ENCODE measurements at regions not wholly inside any gene's neighbourhood (a gene's known extent, or its start where the extent isn't known, plus 50 kb on each side); places are given as distances from the start of the nearest gene placed in this dataset.

DNA sequence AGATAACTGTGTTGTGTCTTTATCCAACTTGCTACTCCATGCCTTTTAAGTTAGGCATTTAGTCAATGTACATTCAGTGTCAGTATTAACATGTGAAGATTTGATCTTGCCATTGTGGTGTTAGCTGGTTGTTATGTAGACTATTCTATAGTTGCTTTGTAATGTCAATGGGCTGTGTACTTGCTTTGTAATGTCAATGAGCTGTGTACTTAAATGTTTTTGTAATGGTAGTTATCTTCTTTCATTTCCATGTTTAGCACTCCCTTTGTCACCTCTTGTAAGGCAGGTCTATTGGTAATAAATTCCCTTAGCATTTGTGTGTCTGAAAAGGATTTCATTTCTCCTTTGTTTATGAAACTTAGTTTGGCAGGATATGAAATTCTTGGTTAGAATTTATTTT lies 53.4 kb downstream of the MC4R start:
- Histone ChIP-seq H3K9ac (no peak overlapping the region), H4K20me1 (ENCODE audit: low read depth) (no peaks in the 10 kb centered on the region), H3K4me2 (no peak overlapping the region), H3F3A (ENCODE audit: low read depth) (no peaks in the 10 kb centered on the region), H3K9me3 (ENCODE audit: low read depth) (no peaks in the 10 kb centered on the region), H3K27ac (no peak overlapping the region), H3K36me3 (no peaks in the 10 kb centered on the region), H3K4me1 (no peaks in the 10 kb centered on the region), H3K4me3 (no peak overlapping the region), H3K79me2 (ENCODE audit: low read depth) (no peaks in the 10 kb centered on the region), H3K27me3 (no peaks in the 10 kb centered on the region), H2AFZ (replicated peaks) (no peak overlapping the region)
- Mint-ChIP-seq H3K4me3 (no peak overlapping the region), H3K27ac (no peak overlapping the region), H3K36me3 (no peaks in the 10 kb centered on the region), H3K4me1 (peaks cover 3% of the 10 kb centered on the region), H3K9me3 (no peaks in the 10 kb centered on the region), H3K27me3 (ENCODE audit: insufficient read depth, low read depth) (peaks cover 2% of the 10 kb centered on the region)
- DNase-seq (ENCODE audit: low spot score), result no peak
- TF ChIP-seq EZH2phosphoT487 (IDR thresholded peaks at IDR 0.05) (no peak), EZH2 (IDR thresholded peaks at IDR 0.05) (no peak)
- TF ChIP-seq, protein P1, sequence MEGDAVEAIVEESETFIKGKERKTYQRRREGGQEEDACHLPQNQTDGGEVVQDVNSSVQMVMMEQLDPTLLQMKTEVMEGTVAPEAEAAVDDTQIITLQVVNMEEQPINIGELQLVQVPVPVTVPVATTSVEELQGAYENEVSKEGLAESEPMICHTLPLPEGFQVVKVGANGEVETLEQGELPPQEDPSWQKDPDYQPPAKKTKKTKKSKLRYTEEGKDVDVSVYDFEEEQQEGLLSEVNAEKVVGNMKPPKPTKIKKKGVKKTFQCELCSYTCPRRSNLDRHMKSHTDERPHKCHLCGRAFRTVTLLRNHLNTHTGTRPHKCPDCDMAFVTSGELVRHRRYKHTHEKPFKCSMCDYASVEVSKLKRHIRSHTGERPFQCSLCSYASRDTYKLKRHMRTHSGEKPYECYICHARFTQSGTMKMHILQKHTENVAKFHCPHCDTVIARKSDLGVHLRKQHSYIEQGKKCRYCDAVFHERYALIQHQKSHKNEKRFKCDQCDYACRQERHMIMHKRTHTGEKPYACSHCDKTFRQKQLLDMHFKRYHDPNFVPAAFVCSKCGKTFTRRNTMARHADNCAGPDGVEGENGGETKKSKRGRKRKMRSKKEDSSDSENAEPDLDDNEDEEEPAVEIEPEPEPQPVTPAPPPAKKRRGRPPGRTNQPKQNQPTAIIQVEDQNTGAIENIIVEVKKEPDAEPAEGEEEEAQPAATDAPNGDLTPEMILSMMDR (IDR thresholded peaks at IDR 0.05), result no peak

DNA sequence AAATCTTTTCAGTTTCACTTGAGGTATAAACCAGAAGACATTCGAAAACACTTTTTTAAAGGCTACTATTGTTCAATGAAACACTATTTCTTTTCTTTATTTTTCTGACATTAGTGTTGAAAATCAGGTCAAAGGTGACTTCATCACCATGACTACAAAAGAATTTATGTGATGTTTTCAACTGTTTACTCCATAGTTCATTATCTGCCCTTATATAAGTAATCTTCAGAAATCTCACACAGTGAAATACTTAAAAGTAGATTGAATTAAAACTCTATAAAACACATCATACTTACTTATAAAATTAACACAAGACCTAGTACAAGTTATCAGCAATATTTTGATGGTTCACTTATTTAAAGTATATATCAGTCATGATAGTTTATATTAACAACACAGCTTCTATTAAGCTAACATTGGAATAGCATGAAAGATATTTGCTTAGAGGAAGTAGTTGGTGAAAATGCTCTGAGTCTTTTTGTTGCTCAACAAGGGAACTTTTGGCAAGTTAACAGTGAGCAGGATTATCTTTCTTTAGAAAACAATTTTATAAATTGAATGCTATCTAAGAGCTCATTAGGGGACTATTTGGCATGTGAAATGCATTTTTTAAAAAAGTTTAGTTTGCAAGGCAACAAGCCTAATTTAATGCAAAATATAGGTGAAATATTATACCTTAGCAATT lies 60.8 kb downstream of the MC4R start:
- H3K27ac ChIP-seq, result no peak overlapping the region
- H3K36me3 Mint-ChIP-seq, result no peaks in the 10 kb centered on the region
- H4K20me1 ChIP-seq (ENCODE audit: low read depth), result no peaks in the 10 kb centered on the region
- peaks cover 2% of the 10 kb centered on the region for H3K27me3 Mint-ChIP-seq (ENCODE audit: insufficient read depth, low read depth)
- H2AFZ ChIP-seq (replicated peaks), result no peak overlapping the region
- no peaks in the 10 kb centered on the region for H3K4me1 Mint-ChIP-seq
- H3K27ac Mint-ChIP-seq, result no peak overlapping the region
- no peaks in the 10 kb centered on the region for H3F3A ChIP-seq (ENCODE audit: low read depth)
- H3K27me3 ChIP-seq, result no peaks in the 10 kb centered on the region
- no peaks in the 10 kb centered on the region for H3K79me2 ChIP-seq (ENCODE audit: low read depth)
- no peaks in the 10 kb centered on the region for H3K9me3 ChIP-seq (ENCODE audit: low read depth)
- no peak overlapping the region for H3K4me3 Mint-ChIP-seq
- no peak overlapping the region for H3K4me2 ChIP-seq
- H3K9ac ChIP-seq, result no peak overlapping the region
- no peaks in the 10 kb centered on the region for H3K36me3 ChIP-seq
- H3K9me3 Mint-ChIP-seq, result peaks cover 9% of the 10 kb centered on the region
- no peak overlapping the region for H3K4me3 ChIP-seq
- DNase-seq (ENCODE audit: low spot score), result no peak
- no peak for TF ChIP-seq EZH2 (IDR thresholded peaks at IDR 0.05)
- TF ChIP-seq, protein P1 (IDR thresholded peaks at IDR 0.05), result no peak
- TF ChIP-seq EZH2phosphoT487 (IDR thresholded peaks at IDR 0.05), result no peak
- no peaks in the 10 kb centered on the region for H3K4me1 ChIP-seq

DNA sequence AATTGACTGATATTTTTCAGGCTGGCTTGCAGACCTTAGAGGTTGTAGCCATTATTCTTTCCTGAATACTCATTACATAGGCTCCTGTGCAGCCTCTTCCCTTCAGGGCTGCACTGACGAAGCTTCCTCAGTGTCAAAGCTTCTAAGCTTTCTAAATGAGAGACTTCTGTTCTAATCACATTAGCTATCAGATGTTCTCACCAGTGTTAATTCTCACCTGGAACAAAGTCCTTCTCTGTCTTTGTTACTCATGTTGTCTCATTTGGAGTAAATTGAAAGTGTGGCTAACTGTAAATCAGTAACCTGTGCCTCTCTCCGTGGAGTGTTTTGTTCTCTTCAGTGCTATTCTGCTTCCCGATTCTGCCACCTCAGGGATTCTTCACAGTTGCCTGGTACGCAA lies 76.9 kb downstream of the MC4R start:
- no peaks in the 10 kb centered on the region for H3K4me1 ChIP-seq
- H4K20me1 ChIP-seq (ENCODE audit: low read depth), result no peaks in the 10 kb centered on the region
- Mint-ChIP-seq H3K9me3 (no peaks in the 10 kb centered on the region), H3K4me1 (no peaks in the 10 kb centered on the region), H3K36me3 (no peaks in the 10 kb centered on the region), H3K27ac (no peak overlapping the region), H3K27me3 (ENCODE audit: insufficient read depth, low read depth) (peaks cover 2% of the 10 kb centered on the region), H3K4me3 (no peak overlapping the region)
- peak; percentile 11 for DNase-seq (ENCODE audit: low spot score)
- no peak overlapping the region for H3K9ac ChIP-seq
- TF ChIP-seq, protein P1 (IDR thresholded peaks at IDR 0.05), result no peak
- TF ChIP-seq EZH2phosphoT487 (IDR thresholded peaks at IDR 0.05), result no peak
- no peak for TF ChIP-seq EZH2 (IDR thresholded peaks at IDR 0.05)
- H3K4me3 ChIP-seq, result no peak overlapping the region
- no peaks in the 10 kb centered on the region for H3K79me2 ChIP-seq (ENCODE audit: low read depth)
- H3F3A ChIP-seq (ENCODE audit: low read depth), result no peaks in the 10 kb centered on the region
- no peaks in the 10 kb centered on the region for H3K27me3 ChIP-seq
- no peak overlapping the region for H3K4me2 ChIP-seq
- no peak overlapping the region for H3K27ac ChIP-seq
- H3K36me3 ChIP-seq, result no peaks in the 10 kb centered on the region
- H3K9me3 ChIP-seq (ENCODE audit: low read depth), result no peaks in the 10 kb centered on the region
- H2AFZ ChIP-seq (replicated peaks), result peak overlapping the region; percentile 65
